ENCODE measurements at regions not wholly inside any gene's neighbourhood (a gene's known extent, or its start where the extent isn't known, plus 50 kb on each side); places are given as distances from the start of the nearest gene placed in this dataset.
A peak's percentile ranks its signal among the peaks of the same experiment; 100 is the strongest.

- no peak for DNase-seq (ENCODE audit: low read depth in 2 of 3, low spot score in 2 of 3)
Observed at GRCh38 chr17:79295307-79295706, 220.7 kb downstream of the ENGASE start.

GRCh38 chr17:79294459-79295071 lies 219.9 kb downstream of the ENGASE start:
- DNase-seq (ENCODE audit: low read depth in 2 of 3, low spot score in 2 of 3) = peak in 2 of 3 experiments; percentile 23 to 37

- DNase-seq (ENCODE audit: low read depth in 2 of 3, low spot score in 2 of 3) = no peak
Observed at GRCh38 chr17:79292501-79292900, 217.9 kb downstream of the ENGASE start.

GRCh38 chr17:79291391-79291790 lies 216.8 kb downstream of the ENGASE start:
- DNase-seq (ENCODE audit: low read depth in 2 of 3, low spot score in 2 of 3) = no peak

- no peak for DNase-seq (ENCODE audit: low read depth in 2 of 3, low spot score in 2 of 3)
Observed at GRCh38 chr17:79290726-79291125, 216.1 kb downstream of the ENGASE start.

GRCh38 chr17:79288950-79289349 lies 214.3 kb downstream of the ENGASE start:
- no peak for DNase-seq (ENCODE audit: low read depth in 2 of 3, low spot score in 2 of 3)

GRCh38 chr17:79286440-79286839 lies 211.8 kb downstream of the ENGASE start:
- DNase-seq (ENCODE audit: low read depth in 2 of 3, low spot score in 2 of 3) = no peak

GRCh38 chr17:79285973-79286372 lies 211.3 kb downstream of the ENGASE start:
- no peak for DNase-seq (ENCODE audit: low read depth in 2 of 3, low spot score in 2 of 3)

- DNase-seq (ENCODE audit: low read depth in 2 of 3, low spot score in 2 of 3) = no peak
Observed at GRCh38 chr17:79282294-79282693, 207.7 kb downstream of the ENGASE start.

- no peak for DNase-seq (ENCODE audit: low read depth in 2 of 3, low spot score in 2 of 3)
Observed at GRCh38 chr17:79281803-79282202, 207.2 kb downstream of the ENGASE start.

GRCh38 chr17:79280866-79281572 lies 206.4 kb downstream of the ENGASE start:
- no peak for DNase-seq (ENCODE audit: low read depth in 2 of 3, low spot score in 2 of 3)

GRCh38 chr17:79280010-79280409 lies 205.4 kb downstream of the ENGASE start:
- DNase-seq (ENCODE audit: low read depth in 2 of 3, low spot score in 2 of 3) = no peak

GRCh38 chr17:79279320-79279719 lies 204.7 kb downstream of the ENGASE start:
- no peak for DNase-seq (ENCODE audit: low read depth in 2 of 3, low spot score in 2 of 3)

GRCh38 chr17:79276821-79277220 lies 202.2 kb downstream of the ENGASE start:
- no peak for DNase-seq (ENCODE audit: low read depth in 2 of 3, low spot score in 2 of 3)

- DNase-seq (ENCODE audit: low read depth in 2 of 3, low spot score in 2 of 3) = no peak
Observed at GRCh38 chr17:79273660-79274059, 199.0 kb downstream of the ENGASE start.

GRCh38 chr17:79272666-79273219 lies 198.1 kb downstream of the ENGASE start:
- no peak for DNase-seq (ENCODE audit: low read depth in 2 of 3, low spot score in 2 of 3)

- no peak for DNase-seq (ENCODE audit: low read depth in 2 of 3, low spot score in 2 of 3)
Observed at GRCh38 chr17:79272220-79272619, 197.6 kb downstream of the ENGASE start.

- no peak for DNase-seq (ENCODE audit: low read depth in 2 of 3, low spot score in 2 of 3)
Observed at GRCh38 chr17:79269620-79270019, 195.0 kb downstream of the ENGASE start.

GRCh38 chr17:79263191-79263590 lies 188.6 kb downstream of the ENGASE start:
- no peak for DNase-seq (ENCODE audit: low read depth in 2 of 3, low spot score in 2 of 3)

- no peak for DNase-seq (ENCODE audit: low read depth in 2 of 3, low spot score in 2 of 3)
Observed at GRCh38 chr17:79262624-79263023, 188.0 kb downstream of the ENGASE start.

- no peak for DNase-seq (ENCODE audit: low read depth in 2 of 3, low spot score in 2 of 3)
Observed at GRCh38 chr17:79261355-79262072, 186.9 kb downstream of the ENGASE start.

- no peak for DNase-seq (ENCODE audit: low read depth in 2 of 3, low spot score in 2 of 3)
Observed at GRCh38 chr17:79258843-79259242, 184.2 kb downstream of the ENGASE start.

Data from activated CD8-positive, alpha-beta memory T cell treated with anti-CD3 and anti-CD28 coated beads for 48 hours (primary cell).